Mucosa of gallbladder (tissue), 1 donor: ENCODE measurements at regions not wholly inside any gene's neighbourhood (a gene's known extent, or its start where the extent isn't known, plus 50 kb on each side); places are given as distances from the start of the nearest gene placed in this dataset.

Experiments
- DNase-seq: peaks from one replicate; pipeline ENCODE4 v3.0.0-alpha.2; 2020; ENCODE audit warnings: low spot score
- donor health status: DM: no; HTN: no; CAD: no.

DNA sequence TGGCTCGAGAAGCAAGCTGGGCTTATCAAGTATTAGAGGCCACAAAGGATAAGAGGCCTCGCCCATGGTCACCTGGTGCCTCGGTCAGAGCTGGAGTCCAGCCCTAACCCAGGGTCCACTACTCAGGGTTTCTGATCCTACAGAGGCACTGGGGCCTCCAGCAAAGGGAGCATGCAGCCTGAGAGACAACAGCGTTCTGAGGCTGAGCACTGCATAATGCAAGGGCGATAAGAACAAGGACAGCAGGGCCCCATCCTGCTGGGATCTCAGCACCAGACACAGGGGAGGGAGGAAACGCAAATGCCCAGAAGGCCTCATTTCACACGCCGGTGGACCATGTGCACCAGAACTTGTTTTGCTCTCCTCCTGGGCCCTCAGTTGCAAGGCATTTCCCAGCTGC, 63.0 kb downstream of the C5orf15 start:
- no peak for DNase-seq

DNA sequence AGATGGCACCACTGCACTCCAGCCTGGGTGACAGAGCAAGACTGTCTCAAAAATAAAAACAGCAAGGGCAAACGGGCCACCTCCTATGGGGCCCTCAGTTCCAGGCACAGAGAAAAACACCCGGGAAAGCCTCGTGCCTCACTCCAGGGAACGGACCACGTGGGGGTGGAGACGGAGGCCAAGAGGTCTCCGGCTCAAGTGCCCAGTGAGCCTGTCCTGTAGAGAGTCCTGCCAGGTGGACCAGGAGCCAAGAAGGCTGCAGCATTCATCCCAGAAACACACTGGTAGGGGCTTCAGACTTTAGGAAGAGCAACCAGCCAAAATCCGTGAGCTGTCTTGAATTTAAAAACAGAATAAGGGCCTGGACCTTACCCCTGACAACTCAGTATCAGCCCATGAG, 63.8 kb downstream of the C5orf15 start:
- no peak for DNase-seq

DNA sequence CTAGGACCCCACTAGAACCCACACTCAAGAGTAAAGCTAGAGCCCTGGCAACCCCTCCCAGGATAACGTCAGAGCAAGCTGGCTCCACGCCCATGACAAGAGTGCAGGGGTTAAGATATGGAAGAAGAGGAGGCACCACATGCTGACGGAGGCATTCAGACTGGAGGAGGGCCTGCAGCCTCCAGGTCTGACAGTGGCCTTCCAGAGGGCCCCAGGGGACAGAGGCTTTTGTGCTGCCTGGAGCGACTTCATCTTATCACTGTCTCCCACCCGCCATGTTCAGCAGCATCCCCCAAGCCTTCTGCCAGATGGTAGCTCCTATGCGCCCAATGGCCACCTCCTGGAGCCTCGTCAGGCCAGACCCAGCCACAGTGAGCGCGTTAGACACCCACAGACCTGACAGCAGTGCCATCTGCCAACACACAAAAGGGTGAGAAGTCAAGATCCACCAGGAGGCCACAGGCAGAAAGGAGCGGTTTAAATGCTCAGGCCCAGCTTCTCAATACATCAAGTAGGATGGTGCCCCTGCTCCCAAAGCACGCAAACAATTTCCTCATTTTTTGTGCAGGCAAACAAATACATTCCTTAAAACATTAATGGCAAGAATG, 65.8 kb downstream of the C5orf15 start:
- DNase-seq = no peak

DNA sequence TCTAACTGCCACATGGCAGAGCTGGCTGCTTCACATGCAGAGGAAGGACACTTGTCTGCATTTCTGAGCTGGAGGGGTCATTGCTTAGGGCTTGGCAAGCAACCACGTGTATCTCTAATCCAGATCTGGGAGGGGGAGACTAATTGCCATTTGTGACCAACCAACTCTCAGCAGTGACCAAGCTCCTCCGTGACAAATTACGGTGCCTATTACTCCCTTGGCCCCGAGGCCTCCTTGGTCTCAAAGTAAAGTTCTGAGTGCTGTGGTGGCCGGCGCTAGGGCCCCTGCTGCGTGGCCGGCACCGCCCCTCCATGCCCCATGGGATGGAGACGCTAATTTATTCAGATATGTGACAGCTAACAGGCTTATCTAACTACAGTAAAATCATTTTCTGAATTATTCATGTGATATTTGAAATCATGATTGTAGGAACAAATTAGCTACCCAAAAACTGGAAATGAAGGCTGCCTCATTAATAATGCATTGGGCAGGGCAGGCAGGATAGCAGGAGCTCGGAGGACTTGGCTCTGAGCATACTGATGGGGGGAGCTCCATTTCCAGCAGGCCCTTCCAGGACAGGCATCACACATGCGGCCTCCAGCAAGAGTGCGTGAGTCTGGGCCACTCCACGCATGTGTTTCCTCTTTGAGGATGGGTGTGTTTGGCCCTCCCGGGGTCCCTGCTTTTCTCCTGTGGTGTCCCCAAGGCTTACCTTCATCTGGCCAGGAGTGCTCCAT, 67.7 kb downstream of the C5orf15 start:
- DNase-seq = no peak

DNA sequence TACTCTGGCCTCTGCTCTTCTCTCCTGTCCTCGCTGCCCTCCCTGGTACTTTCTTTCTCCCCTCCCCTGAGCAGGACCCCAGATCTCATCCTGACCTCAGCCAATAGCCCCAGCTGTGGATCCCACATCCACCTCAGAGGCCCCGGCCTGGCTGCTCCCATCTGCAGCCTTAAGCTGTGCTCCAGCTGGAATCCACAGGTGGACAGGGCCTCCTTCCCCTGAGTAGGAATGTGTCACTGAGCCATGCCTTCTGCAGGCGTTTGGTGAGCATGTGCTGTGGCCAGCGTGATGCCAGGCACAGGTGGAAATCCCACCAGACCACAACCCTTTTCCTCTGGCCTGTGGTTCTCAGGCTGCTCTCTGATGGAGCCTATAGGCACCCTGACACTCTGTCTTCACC, 68.9 kb downstream of the C5orf15 start:
- no peak for DNase-seq

DNA sequence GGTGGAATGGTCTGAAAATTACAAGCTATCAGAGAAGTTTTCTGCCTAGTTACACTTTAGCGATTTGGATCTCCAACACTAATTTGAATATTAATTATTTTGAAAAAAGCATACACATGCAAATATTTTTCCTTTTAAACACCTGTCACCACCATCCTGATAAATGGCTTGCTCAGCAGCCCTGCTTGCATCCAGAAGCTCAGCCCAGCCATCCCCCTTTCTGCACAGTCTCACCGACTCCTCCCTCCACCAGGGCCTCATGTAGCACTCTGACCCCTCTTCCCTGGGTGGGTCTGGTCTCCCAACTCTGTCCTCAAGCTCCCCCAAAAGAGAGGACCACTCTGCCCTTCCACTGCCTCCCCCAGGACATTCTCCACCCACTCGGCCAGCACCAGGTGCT, 70.0 kb downstream of the C5orf15 start:
- no peak for DNase-seq

DNA sequence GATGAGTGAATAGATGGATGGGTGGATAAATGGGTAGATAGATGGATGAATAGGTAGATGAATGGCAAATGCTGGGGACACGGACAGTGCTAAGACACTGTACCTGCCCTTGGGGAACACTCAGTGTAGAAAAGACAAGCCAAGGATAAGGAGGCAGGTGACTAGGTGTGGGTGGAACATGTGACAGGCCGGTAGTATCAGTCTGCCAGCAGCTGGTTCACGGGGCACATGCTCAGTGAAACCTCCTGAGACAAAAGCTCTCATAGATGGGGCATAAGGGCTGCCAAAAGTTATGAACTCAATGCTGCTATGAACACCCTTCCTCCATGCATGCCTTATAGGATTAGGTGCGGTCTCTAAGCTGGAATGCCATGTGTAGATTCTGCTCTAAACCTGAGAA, 71.0 kb downstream of the C5orf15 start:
- DNase-seq = no peak

DNA sequence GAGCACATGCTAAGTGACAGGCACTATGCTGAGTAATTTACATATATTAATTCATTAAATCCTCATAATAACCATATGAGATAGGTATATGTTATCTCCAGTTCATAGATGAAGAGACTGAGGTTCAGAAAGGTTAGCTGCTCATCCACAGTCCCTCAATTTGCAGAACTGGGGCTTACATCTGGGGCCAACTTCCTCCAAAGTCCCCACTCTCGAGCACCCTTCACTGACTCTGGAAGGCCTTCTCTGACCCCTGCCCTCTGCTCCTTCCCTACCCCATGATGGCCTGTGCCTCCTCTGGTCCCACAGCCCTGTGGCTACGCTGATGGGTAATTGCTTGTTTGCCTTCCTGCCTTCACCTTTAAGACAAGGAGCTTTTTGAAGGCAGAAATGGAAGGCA, 71.6 kb downstream of the C5orf15 start:
- DNase-seq = no peak

DNA sequence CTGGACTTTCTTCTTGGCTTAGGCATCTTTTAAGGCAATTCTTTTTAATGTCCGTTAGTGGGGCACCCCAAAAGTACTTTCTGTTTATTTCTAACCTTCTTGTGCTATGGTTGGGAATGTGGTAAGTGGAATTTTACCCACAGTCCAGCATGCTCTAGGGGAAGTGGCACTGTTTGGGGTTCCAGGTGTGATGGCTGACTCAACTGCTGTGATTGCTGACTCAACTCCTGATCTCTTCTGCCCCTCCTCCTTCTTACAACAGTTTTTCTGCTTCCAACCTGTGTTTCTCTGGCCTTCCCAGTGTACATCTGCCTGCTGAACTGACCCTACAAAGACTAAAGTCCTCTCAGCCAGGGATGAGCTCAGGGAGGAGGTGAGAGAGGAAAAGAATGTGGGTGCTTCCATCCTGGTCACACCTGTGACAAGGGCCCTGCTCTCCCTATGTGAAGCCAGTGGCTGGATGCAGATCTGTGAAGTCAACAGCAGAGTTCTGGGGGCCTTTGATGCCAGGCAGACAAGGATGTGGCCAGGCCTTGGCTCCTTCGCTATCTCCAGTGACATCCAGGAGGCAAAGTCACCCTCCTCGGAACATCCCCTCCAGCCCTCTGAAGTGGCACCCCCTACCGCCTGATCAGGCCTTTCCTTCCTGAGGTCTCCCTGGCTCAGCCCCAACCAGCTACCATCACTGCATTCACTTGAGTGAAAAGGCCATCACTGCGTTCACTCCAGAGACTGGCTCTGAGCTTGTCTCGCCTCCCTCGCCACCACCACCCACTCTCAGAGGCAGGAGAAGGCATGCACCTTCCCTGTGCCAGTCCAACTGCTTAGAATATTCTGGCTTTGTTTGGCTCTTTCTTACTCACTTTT, 72.2 kb downstream of the C5orf15 start:
- DNase-seq = no peak

DNA sequence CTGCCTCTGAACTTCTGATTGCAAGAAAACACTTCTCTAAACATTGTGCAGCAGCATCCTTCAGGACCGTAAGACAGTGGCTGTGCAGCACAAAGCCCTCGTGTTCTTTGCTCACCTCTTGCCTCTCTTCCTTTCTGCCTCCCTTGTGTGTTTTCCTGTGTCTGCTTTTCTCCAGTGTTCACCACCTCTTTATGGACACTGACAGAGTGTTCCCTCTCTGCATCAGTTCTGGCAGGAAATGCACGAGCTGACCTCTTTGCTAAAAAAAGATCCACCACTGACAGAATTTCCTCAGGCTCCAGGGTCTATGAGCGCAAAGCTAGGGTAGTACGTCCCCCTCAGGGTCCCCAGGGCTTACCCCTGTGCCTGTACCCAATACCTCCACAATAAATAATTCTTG, 74.3 kb downstream of the C5orf15 start:
- no peak for DNase-seq

DNA sequence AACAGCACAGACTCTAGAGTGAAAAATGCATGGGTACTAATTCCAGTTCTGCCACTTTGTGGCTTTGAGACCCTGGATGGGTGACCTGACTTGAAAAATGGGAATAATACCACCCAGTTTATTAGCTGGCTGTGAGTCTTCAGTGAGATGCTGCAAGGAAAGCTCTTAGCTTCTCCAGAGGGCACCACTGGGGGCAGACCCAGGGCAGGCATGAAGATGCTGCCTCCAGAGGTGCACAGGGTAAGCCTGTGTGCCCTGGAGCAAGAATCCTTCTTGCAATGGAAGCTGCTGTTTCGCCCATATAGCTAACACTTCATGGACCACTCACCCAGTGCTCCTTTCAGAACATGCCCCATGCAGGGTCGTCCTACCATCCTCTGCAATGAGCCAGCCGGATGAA, 75.7 kb downstream of the C5orf15 start:
- no peak for DNase-seq

DNA sequence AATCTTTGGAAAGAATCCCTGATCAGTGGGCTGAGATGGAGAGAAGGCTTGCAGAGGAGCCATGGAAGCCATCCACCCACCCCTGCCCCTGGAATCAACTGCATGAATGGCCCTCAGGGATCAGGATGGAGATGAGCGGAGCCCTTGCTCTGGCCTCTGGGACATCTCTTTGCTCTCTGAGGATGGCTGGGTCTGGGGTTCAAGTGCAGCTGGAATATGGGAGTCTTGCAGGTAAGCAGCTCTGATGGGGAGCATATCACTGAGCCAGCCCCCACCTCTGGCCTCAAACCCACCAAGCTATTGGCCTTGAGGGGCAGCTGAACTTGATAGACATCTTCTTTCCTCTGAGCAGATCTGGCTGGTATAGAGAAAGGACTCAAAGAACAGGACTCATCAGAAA, 76.1 kb downstream of the C5orf15 start:
- DNase-seq = no peak

DNA sequence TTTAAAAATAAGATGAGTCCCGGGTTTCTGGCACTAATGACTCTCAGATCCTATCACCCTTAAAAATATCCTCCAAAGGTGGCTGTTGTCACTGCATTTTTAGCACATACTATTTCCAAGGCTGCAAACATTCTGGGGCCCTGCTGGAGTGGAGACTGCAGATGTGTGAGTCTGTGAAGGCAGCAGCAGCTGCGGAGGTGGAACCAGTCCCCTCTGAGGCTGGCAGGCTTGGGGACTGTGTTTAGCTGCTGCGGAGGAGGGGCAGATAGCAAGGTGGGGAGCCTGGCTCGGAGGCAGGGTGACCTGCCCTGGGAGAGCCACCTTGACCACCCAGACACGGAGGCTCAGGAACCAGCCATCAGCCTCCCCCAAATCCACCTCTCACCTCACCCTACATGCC, 77.0 kb downstream of the C5orf15 start:
- DNase-seq = no peak

DNA sequence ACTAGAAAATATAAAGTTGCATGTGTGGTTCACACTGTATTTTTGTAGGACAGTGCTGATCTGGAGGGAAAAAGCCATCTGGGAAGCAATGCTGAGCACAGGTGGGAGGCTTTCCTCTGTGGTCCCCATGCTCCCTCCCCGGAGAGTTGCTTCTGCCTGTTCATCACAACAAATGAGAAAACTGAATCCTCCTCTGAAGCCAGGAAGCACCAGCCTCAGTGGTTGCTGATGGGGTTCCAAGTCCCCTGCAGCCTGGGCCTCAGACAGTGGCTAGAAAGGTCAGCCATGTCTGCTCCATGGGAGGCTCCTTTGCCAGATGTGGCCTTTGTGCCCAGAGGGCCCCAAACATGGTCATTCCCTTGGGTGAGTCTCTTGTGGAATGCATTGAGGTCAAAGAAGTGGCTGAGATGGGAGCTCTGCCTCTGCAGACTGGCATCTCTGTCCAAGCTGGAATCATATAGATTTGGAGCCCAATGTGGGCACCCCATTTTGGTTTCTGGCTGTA, 77.6 kb downstream of the C5orf15 start:
- no peak for DNase-seq

DNA sequence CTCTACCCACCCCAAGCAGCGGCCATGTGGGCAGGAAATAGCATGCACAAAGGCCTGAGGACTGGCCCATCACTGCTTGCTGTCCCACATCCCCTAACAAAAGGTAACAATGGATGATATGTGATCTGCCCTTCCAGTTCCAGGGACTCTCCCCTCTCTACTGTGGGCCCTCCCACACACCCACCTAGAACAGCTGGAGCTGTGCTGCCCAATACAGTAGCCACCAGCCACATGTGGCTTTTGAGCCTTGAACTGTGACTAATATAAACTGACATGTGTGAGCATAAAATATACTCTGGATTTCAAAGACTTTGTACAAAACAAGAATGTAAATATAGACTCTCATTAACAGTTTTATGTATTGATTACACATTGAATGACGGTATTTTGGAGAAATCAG, 78.1 kb downstream of the C5orf15 start:
- no peak for DNase-seq

DNA sequence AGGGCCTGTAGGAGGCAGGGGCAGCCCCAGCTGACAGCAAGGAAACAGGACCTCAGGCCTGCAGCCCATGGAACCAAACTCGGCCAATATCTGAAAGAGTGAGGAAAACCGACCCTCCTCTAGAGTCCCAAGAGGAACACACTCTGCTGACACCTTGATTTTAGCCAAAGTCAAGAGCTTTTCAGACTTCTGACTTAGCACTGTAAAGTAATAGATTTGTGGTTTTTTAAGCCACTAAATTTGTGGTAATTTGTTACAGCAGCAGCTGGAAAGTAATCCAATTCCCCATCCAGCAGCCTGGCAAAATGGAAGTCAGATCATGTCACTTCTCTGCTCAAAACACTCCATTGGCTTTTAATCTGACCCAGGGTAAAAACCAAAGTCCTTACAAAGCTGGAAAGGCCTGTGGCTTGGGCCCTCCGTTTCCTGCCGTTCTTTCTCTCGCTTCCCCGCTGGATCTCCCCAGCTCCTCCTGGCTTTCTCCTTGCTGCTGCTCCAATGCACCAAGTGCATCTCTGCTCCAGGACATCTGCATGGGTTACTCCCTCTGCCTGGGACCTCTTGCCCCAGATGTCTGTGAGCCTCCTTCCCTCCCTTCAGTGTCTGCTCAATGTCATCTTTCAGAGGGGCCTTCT, 79.0 kb downstream of the C5orf15 start:
- no peak for DNase-seq

DNA sequence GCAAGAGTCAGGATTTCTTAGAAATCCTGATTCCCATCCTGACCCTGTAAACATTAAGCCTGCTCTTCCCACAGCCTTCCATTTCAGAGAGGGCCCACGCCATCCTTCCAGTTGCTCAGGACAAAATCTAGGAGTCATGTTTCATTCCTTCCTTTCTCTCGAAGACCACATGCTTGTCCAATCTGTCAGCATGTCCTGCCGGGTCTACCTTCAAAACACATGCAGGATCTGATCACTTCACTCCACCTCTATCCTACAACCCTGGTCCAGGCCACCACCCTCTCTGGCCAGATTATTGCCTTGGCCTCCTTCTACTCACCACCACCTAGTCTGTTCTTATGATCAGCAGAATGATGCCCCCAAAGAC, 79.8 kb downstream of the C5orf15 start:
- DNase-seq = no peak

DNA sequence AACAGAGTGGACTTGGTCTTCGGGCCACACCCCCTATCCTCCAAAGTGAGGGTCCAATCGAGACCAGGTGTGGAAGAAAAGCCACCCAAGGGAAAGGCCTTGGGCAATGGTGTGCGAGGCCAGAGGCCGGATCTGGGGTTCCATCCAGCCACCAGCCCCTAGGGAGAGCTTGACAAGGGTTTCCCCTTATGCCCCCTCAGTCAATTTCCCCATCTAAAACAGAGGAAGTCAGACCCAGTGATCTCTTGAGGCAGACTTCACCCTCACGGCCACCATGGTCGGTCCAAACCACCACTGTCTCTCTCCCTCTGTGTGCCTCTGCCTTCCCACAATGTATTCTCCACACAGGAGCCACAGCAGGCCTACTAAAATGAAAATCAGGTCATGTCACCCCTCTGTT, 82.9 kb downstream of the C5orf15 start:
- DNase-seq = no peak

DNA sequence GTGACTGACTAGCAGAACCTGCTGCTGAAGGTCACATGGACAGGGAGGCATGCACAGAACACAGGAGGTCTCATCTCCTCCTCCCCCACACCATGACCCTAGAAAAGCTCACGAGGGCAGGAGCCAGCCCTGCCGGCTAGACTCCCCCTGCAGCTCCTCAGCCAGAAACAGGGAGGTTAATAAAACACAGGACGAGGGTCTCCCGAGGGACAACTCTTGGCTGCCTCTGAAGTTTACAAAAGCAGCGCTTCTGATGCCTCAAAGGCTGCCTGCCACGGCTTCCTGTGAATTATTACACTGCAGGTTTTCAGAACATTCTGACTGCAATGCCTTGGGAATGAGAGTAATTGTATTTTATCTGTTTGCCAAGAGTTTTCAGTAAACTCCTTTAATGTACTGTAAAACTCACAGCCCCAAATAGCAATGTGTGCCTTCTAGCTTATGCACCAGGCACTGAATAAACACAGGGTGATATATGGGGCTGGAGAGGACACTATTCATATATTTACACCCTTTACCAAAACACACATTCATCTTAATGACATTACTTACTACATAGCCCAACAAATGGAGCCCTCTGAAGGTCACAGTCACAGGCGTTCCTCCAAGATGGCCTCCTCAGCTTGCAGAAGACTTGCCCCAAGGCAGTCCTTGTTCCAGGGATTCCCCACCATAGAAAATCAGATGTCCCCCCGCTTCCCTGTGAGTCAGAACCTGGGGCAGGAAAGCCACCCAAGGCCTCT, 83.7 kb downstream of the C5orf15 start:
- no peak for DNase-seq

DNA sequence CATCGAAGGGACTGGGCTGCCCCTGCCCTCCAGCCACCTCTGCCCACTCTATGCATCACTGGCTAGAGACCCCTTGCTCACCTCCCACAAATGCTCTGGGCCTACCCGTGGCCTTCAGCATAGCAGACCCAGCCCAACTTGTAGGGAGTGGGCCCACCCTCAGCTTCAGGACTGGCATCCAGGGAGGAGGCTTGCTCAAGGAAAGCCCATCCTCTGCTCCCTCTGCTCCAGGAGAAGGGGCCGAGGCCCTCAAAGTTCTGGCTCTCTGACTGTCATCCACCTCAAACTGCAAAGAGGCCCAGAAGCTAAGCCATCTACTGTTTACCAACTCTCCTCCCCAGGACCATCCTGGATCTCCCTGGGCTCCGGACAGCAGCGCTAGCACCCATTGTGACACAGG, 84.5 kb downstream of the C5orf15 start:
- no peak for DNase-seq

DNA sequence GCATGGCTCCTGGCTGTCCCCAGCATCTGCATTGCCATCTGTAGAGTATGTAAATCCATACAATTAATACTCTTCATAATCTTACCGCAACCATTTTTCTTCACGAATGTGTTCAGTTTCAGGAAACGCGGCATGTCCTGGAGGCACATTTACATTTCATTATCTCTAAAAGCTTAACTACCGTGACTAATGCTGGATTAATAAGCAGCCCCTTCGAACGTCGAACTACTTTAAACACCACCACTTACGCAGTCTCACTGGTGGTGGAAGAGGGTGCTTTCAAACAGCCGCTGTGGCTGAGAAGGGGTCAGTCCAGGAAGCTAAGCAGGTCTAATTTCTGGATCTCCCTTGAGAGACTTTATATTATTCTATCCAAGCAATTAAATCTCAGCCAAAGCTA, 85.6 kb downstream of the C5orf15 start:
- no peak for DNase-seq

DNA sequence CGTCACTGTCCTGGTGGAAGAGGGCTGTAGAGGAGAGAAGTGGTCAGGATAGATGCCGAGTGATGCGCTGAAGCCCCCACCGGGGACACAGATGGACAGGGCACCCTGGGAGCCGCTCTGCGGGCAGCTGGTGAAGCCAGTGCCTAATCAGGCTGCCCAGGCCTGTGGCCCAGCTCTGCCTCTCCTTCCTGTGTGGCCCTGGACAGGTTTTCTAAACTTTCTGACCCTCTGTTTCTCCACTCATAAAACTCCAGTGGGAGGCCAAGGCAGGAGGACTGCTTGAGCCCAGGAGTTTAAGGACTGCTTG, 86.1 kb downstream of the C5orf15 start:
- DNase-seq = no peak
